ENCODE measurements at regions not wholly inside any gene's neighbourhood (a gene's known extent, or its start where the extent isn't known, plus 50 kb on each side); places are given as distances from the start of the nearest gene placed in this dataset.

DNA sequence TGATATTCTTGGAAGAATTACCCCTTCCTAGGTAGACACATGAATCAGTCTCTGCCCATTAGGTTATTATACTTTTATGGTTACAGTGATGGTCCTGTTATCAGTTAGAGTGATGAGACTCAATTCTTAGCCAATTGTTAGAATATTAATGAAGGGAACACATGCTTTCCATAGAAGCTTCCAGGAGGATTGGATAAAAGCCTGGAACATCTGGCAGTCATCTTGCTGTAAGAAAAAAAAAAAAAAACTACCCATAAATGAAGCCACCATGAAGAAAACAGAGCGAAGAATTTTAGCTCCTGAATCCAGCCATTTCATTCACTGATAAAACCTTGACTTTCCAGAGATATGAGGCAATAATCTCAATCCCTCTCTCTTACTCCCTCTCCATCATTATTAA lies 262.5 kb upstream of the GRIN3A start:
- no peak overlapping the region for H3K4me2 ChIP-seq
- no peak for DNase-seq
- H2AFZ ChIP-seq = no peak overlapping the region
- H3F3A ChIP-seq (ENCODE audit: insufficient read depth, low read depth) = no peaks in the 10 kb centered on the region
- CTCF ChIA-PET = no interaction called here
- no peaks in the 10 kb centered on the region for H3K9me3 ChIP-seq (ENCODE audit: insufficient read depth, low read depth)
- BruUV-seq (replicated peaks) = no TSS peak
- H3K36me3 ChIP-seq (ENCODE audit: low read depth) = no peaks in the 10 kb centered on the region
- POLR2A ChIA-PET (ENCODE audit: unreplicated experiment) = no interaction called here
- no peaks in the 10 kb centered on the region for H3K4me1 ChIP-seq (replicated peaks; ENCODE audit: insufficient read depth)
- intact Hi-C loops (cut with micrococcal nuclease; ENCODE audit: unreplicated experiment) = no loop called here
- no peaks in the 10 kb centered on the region for H3K79me2 ChIP-seq (ENCODE audit: low read depth)
- no peaks in the 10 kb centered on the region for H4K20me1 ChIP-seq (ENCODE audit: insufficient read depth)
- no peak overlapping the region for H3K4me3 ChIP-seq
- TF ChIP-seq, protein P1, sequence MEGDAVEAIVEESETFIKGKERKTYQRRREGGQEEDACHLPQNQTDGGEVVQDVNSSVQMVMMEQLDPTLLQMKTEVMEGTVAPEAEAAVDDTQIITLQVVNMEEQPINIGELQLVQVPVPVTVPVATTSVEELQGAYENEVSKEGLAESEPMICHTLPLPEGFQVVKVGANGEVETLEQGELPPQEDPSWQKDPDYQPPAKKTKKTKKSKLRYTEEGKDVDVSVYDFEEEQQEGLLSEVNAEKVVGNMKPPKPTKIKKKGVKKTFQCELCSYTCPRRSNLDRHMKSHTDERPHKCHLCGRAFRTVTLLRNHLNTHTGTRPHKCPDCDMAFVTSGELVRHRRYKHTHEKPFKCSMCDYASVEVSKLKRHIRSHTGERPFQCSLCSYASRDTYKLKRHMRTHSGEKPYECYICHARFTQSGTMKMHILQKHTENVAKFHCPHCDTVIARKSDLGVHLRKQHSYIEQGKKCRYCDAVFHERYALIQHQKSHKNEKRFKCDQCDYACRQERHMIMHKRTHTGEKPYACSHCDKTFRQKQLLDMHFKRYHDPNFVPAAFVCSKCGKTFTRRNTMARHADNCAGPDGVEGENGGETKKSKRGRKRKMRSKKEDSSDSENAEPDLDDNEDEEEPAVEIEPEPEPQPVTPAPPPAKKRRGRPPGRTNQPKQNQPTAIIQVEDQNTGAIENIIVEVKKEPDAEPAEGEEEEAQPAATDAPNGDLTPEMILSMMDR (conservative IDR thresholded peaks at IDR 0.05) = no peak
- TF ChIP-seq EZH2 (IDR thresholded peaks at IDR 0.05; ENCODE audit: low read depth) = no peak
- H3K27me3 ChIP-seq (ENCODE audit: insufficient read depth, low read depth) = no peaks in the 10 kb centered on the region
- H3K9me2 ChIP-seq (ENCODE audit: insufficient read depth) = no peaks in the 10 kb centered on the region
- H3K27ac ChIP-seq = no peak overlapping the region

DNA sequence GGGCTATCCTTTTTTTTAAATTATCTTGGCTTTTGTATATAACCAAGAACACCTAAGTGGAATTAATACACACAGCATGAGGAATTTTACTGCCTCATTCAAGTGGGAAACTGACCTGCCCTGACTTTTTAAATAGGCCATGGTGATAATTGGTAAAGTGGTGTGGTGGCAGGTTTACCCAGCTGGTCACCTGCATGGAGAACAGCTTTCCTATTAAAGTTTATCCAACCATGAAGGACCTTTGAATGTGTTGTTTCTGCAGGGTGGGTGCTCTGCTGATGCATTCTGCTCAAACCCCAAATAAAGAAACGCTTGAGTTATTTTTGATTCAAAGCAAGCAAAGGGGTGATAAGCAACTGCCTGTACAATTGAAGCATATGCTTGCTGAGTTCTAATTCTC lies 261.0 kb upstream of the GRIN3A start:
- POLR2A ChIA-PET (ENCODE audit: unreplicated experiment) = no interaction called here
- intact Hi-C loops (cut with micrococcal nuclease; ENCODE audit: unreplicated experiment) = no loop called here
- no peaks in the 10 kb centered on the region for H3K4me1 ChIP-seq (replicated peaks; ENCODE audit: insufficient read depth)
- H3F3A ChIP-seq (ENCODE audit: insufficient read depth, low read depth) = no peaks in the 10 kb centered on the region
- no peak overlapping the region for H3K4me3 ChIP-seq
- CTCF ChIA-PET = no interaction called here
- H3K4me2 ChIP-seq = no peak overlapping the region
- no peaks in the 10 kb centered on the region for H3K27me3 ChIP-seq (ENCODE audit: insufficient read depth, low read depth)
- no peaks in the 10 kb centered on the region for H3K36me3 ChIP-seq (ENCODE audit: low read depth)
- no peaks in the 10 kb centered on the region for H4K20me1 ChIP-seq (ENCODE audit: insufficient read depth)
- no peaks in the 10 kb centered on the region for H3K9me3 ChIP-seq (ENCODE audit: insufficient read depth, low read depth)
- H3K9me2 ChIP-seq (ENCODE audit: insufficient read depth) = no peaks in the 10 kb centered on the region
- H3K79me2 ChIP-seq (ENCODE audit: low read depth) = no peaks in the 10 kb centered on the region
- DNase-seq = no peak
- H3K27ac ChIP-seq = no peak overlapping the region
- no peak for TF ChIP-seq EZH2 (IDR thresholded peaks at IDR 0.05; ENCODE audit: low read depth)
- TF ChIP-seq, protein P1 (conservative IDR thresholded peaks at IDR 0.05) = no peak
- BruUV-seq (replicated peaks) = no TSS peak
- H2AFZ ChIP-seq = no peak overlapping the region

DNA sequence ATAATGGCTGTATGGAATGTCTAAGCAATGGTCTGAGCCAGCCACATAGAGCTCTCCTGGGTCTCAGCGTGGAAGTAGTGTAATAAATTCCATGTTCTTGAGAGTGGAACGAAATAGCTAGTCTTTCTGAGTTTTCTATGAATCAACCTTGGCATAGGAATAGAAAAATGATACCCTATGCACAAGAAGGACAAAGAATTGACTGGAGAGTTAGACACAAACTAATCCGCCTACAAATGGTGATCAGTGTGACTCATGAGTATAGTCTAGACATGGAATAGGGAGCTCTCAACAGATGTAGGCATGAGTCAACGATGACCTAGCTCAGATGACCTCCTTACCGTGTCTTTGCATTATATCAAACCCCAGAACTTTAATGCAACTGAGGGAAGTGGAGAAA lies 256.8 kb upstream of the GRIN3A start:
- Histone ChIP-seq H3F3A (ENCODE audit: insufficient read depth, low read depth) (no peaks in the 10 kb centered on the region), H3K9me3 (ENCODE audit: insufficient read depth, low read depth) (no peaks in the 10 kb centered on the region), H4K20me1 (ENCODE audit: insufficient read depth) (no peaks in the 10 kb centered on the region), H2AFZ (no peak overlapping the region), H3K27ac (no peak overlapping the region), H3K4me3 (no peak overlapping the region), H3K4me1 (replicated peaks; ENCODE audit: insufficient read depth) (no peaks in the 10 kb centered on the region), H3K36me3 (ENCODE audit: low read depth) (no peaks in the 10 kb centered on the region), H3K79me2 (ENCODE audit: low read depth) (no peaks in the 10 kb centered on the region), H3K4me2 (no peak overlapping the region), H3K9me2 (ENCODE audit: insufficient read depth) (no peaks in the 10 kb centered on the region), H3K27me3 (ENCODE audit: insufficient read depth, low read depth) (no peaks in the 10 kb centered on the region)
- intact Hi-C loops (cut with micrococcal nuclease; ENCODE audit: unreplicated experiment) = no loop called here
- CTCF ChIA-PET = no interaction called here
- POLR2A ChIA-PET (ENCODE audit: unreplicated experiment) = no interaction called here
- no TSS peak for BruUV-seq (replicated peaks)
- no peak for DNase-seq
- TF ChIP-seq, protein P1 (conservative IDR thresholded peaks at IDR 0.05) = no peak
- no peak for TF ChIP-seq EZH2 (IDR thresholded peaks at IDR 0.05; ENCODE audit: low read depth)
